ENCODE measurements at regions not wholly inside any gene's neighbourhood (a gene's known extent, or its start where the extent isn't known, plus 50 kb on each side); places are given as distances from the start of the nearest gene placed in this dataset.

- ChIA-PET CTCF (no interaction called here), POLR2A (ENCODE audit: unreplicated experiment) (no interaction called here)
- H3K27ac ChIP-seq (ENCODE audit: insufficient read depth, low read length): no peak overlapping the region
- H4K8ac ChIP-seq (ENCODE audit: low read depth in 2 of 2, low read length in 2 of 2): no peak overlapping the region
- H2BK5ac ChIP-seq (ENCODE audit: low read depth, low read length, poor library complexity, severe bottlenecking): no peak overlapping the region
- BruUV-seq (replicated peaks): no TSS peak
- H3K14ac ChIP-seq (replicated peaks; ENCODE audit: low read depth, low read length): no peak overlapping the region
- H3K9ac ChIP-seq (ENCODE audit: low read depth, low read length): no peak overlapping the region
- H2BK120ac ChIP-seq (ENCODE audit: low read depth, low read length): no peak overlapping the region
- no peak overlapping the region for H3K56ac ChIP-seq (ENCODE audit: extremely low read depth, insufficient read depth, low read length)
- H2BK20ac ChIP-seq (ENCODE audit: low read depth, low read length): no peak overlapping the region
- H2BK15ac ChIP-seq (ENCODE audit: low read depth, low read length): no peak overlapping the region
- no peaks in the 10 kb centered on the region for H3K79me1 ChIP-seq (ENCODE audit: low read depth in 1 of 2, low read length in 2 of 2)
- H3K4me3 ChIP-seq (ENCODE audit: insufficient read depth, low read depth, low read length): no peak overlapping the region
- H4K5ac ChIP-seq (ENCODE audit: low read depth, low read length): no peak overlapping the region
- H2AK9ac ChIP-seq (replicated peaks; ENCODE audit: low read depth, low read length, poor library complexity): no peak overlapping the region
- 55% methylated on average over 5 of the region's 14 CpGs; no CpG with 5 or more reads in 1 of the 2 experiments for WGBS, 2 experiments (ENCODE audit: extremely low coverage in 2 of 2, insufficient read length in 1 of 2)
- dilution Hi-C loops (cut with HindIII; ENCODE audit: low sequenced_read_pairs, unreplicated experiment): no loop called here
- TF ChIP-seq CEBPB (IDR thresholded peaks at IDR 0.05; ENCODE audit: low read depth, low read length): no peak
- H3K27me3 ChIP-seq (ENCODE audit: control insufficient read depth, insufficient read depth, low read length): no peaks in the 10 kb centered on the region
- H4K20me1 ChIP-seq (ENCODE audit: insufficient read depth, low read length): no peaks in the 10 kb centered on the region
- H3K23ac ChIP-seq (ENCODE audit: low read depth, low read length): no peak overlapping the region
- H3K4me2 ChIP-seq (ENCODE audit: low read depth, low read length): no peak overlapping the region
- in situ Hi-C loops (cut with MboI; ENCODE audit: low sequenced_read_pairs): no loop called here
- H3K36me3 ChIP-seq (ENCODE audit: control insufficient read depth, insufficient read depth, low read length): no peaks in the 10 kb centered on the region
- ATAC-seq (ENCODE audit: low read depth) (no peak), DNase-seq (no peak)
- no peaks in the 10 kb centered on the region for H3K4me1 ChIP-seq (ENCODE audit: control insufficient read depth, insufficient read depth, low read length)
- H3K4ac ChIP-seq (ENCODE audit: low read depth, low read length): no peak overlapping the region
- peaks cover 46% of the 10 kb centered on the region for H3K9me3 ChIP-seq (ENCODE audit: control insufficient read depth, insufficient read depth, low read length)
- H3K9me1 ChIP-seq (ENCODE audit: insufficient read depth, low read length): no peaks in the 10 kb centered on the region
- no peak overlapping the region for H3K18ac ChIP-seq (ENCODE audit: low read depth, low read length)
- no peak overlapping the region for H4K91ac ChIP-seq (ENCODE audit: insufficient read depth, low read depth, low read length)
- H2AFZ ChIP-seq (replicated peaks; ENCODE audit: low read length, poor library complexity): no peak overlapping the region
- intact Hi-C loops (cut with micrococcal nuclease): no loop called here
- H2AK5ac ChIP-seq (ENCODE audit: low read depth, low read length): no peak overlapping the region
These were observed 1482.0 kb downstream of the BRD1 start for GRCh38 chr22:48345631-48346030.

Data from IMR-90 (cell line).